ENCODE measurements at regions not wholly inside any gene's neighbourhood (a gene's known extent, or its start where the extent isn't known, plus 50 kb on each side); places are given as distances from the start of the nearest gene placed in this dataset.
A peak's percentile ranks its signal among the peaks of the same experiment; 100 is the strongest.
"Not testable (repeated sequence)": the region's sequence is repeated elsewhere in the genome, so short reads cannot be mapped to it uniquely, and the experiment has no call there.

DNA sequence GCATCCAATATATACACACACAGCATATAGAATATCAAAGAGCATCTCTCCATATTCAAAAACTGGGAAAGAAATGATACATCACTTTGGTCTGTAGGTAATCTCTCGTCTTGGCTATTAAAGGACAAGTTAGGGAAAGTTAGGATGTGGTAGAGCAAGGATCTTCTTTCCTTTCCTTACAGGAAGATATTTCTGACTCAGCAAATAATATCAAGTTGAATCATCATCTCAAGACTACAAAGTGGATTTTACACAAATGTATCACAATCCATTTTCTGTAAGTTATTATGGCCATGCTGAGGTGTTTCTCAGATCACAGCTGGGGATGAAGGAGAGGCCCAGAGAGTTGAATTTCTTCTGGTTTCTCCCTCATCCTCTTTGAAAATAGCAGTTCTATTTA lies 651.7 kb upstream of the CCNG1 start:
- Histone ChIP-seq H3K9me3 (ENCODE audit: control insufficient read depth, insufficient read depth, low read length) (peaks cover 2% of the 10 kb centered on the region), H3K27ac (ENCODE audit: low read depth, low read length) (no peak overlapping the region), H3K4me3 (ENCODE audit: low read depth, low read length) (no peak overlapping the region), H3K36me3 (ENCODE audit: control insufficient read depth, insufficient read depth, low read length) (no peaks in the 10 kb centered on the region), H3K27me3 (ENCODE audit: control insufficient read depth, insufficient read depth, low read length) (no peaks in the 10 kb centered on the region), H3K4me1 (ENCODE audit: control insufficient read depth, insufficient read depth, low read length) (no peaks in the 10 kb centered on the region)
- WGBS (ENCODE audit: insufficient coverage) = no CpG with 5 or more reads among the region's 1 CpG
- no peak for DNase-seq (ENCODE audit: low read depth in 4 of 6, low spot score in 6 of 6)

DNA sequence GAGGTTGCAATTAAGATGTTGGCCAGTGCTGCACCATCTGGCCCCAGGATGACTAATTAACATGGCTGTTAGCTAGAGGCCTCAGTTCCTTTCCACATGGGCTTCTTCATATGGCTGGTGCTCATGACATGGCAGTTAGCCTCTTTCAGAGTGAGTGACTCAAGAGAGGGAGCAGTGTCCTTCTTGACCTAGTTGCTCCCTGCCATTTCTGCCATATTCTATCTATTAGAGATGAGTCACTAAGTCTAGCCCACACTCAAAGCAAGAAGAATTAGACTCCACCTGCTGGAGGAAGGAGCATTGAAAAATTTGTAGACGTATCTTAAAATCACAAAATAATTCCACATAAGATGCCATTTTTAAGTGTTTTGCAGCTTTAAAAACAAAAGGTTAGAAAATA lies 651.2 kb upstream of the CCNG1 start:
- Histone ChIP-seq H3K27ac (ENCODE audit: low read depth, low read length) (no peak overlapping the region), H3K36me3 (ENCODE audit: control insufficient read depth, insufficient read depth, low read length) (no peaks in the 10 kb centered on the region), H3K27me3 (ENCODE audit: control insufficient read depth, insufficient read depth, low read length) (no peaks in the 10 kb centered on the region), H3K4me3 (ENCODE audit: low read depth, low read length) (no peak overlapping the region), H3K4me1 (ENCODE audit: control insufficient read depth, insufficient read depth, low read length) (no peaks in the 10 kb centered on the region), H3K9me3 (ENCODE audit: control insufficient read depth, insufficient read depth, low read length) (peaks cover 2% of the 10 kb centered on the region)
- DNase-seq (ENCODE audit: low read depth in 4 of 6, low spot score in 6 of 6) = no peak
- no CpG with 5 or more reads among the region's 1 CpG for WGBS (ENCODE audit: insufficient coverage)

DNA sequence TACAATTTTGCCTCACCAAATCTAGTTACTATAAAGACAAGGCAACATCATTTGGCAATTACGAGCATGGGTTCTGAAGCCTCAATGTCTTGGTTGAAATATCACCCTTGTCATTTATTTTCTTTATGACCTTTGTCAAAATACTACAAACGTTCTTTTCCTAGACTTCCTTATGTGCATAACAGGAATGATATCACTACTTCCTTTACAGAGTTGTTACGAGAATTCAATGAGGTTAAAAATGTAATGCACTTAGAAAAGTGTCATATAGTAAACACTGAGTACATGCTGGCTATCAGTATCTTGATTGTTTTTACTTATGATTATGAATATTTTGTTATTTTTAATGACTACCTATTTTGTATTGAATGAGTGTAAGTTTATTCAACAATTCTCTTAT lies 640.9 kb upstream of the CCNG1 start:
- Histone ChIP-seq H3K27ac (ENCODE audit: low read depth, low read length) (no peak overlapping the region), H3K36me3 (ENCODE audit: control insufficient read depth, insufficient read depth, low read length) (no peaks in the 10 kb centered on the region), H3K27me3 (ENCODE audit: control insufficient read depth, insufficient read depth, low read length) (no peaks in the 10 kb centered on the region), H3K9me3 (ENCODE audit: control insufficient read depth, insufficient read depth, low read length) (no peaks in the 10 kb centered on the region), H3K4me3 (ENCODE audit: low read depth, low read length) (no peak overlapping the region), H3K4me1 (ENCODE audit: control insufficient read depth, insufficient read depth, low read length) (no peaks in the 10 kb centered on the region)
- DNase-seq (ENCODE audit: low read depth in 4 of 6, low spot score in 6 of 6) = no peak
- WGBS (ENCODE audit: insufficient coverage) = no CpG with 5 or more reads among the region's 3 CpGs

DNA sequence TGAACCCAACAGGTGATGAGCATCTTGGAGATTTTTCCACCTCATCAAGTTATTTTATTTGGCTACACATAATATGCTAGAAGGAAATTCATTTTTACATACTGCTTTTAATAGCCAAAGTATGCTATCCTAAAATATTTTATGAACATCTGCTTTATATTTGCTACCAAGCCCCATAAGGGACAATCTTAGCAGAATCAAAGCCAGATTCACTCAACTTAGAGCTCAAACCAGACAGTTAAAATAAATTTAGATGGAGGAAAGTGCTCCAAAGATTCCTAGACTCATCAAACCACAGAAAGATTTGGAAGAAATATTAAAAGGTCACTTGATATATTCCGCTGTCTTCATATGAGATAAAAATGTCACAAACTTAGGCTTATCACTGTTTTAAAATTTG lies 637.1 kb upstream of the CCNG1 start:
- H3K36me3 ChIP-seq (ENCODE audit: control insufficient read depth, insufficient read depth, low read length) = no peaks in the 10 kb centered on the region
- DNase-seq (ENCODE audit: low read depth in 4 of 6, low spot score in 6 of 6) = no peak
- WGBS (ENCODE audit: insufficient coverage) = no CpG with 5 or more reads among the region's 1 CpG
- H3K9me3 ChIP-seq (ENCODE audit: control insufficient read depth, insufficient read depth, low read length) = no peaks in the 10 kb centered on the region
- H3K4me3 ChIP-seq (ENCODE audit: low read depth, low read length) = no peak overlapping the region
- H3K27ac ChIP-seq (ENCODE audit: low read depth, low read length) = no peak overlapping the region
- no peaks in the 10 kb centered on the region for H3K4me1 ChIP-seq (ENCODE audit: control insufficient read depth, insufficient read depth, low read length)
- no peaks in the 10 kb centered on the region for H3K27me3 ChIP-seq (ENCODE audit: control insufficient read depth, insufficient read depth, low read length)

DNA sequence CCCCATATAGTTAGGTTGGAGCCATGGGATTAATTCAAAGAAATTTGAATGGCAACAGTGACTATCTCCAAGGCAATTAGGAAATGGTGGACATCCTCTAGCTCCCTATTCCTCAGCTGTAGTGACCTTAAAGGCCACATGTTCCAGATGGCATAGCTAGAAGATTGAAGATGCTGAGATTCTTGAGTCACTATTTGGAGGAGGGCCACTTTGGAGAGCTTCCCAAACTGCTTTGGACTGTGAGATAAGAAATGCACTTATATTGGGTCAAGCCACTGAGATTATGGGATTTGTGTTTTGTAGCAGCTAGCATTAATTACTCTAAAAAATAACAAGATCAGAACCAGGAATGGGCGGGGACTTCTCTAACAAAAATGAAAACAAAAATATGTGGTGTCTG lies 636.2 kb upstream of the CCNG1 start:
- DNase-seq (ENCODE audit: low read depth in 4 of 6, low spot score in 6 of 6) = no peak
- no peaks in the 10 kb centered on the region for H3K36me3 ChIP-seq (ENCODE audit: control insufficient read depth, insufficient read depth, low read length)
- H3K27ac ChIP-seq (ENCODE audit: low read depth, low read length) = no peak overlapping the region
- WGBS (ENCODE audit: insufficient coverage) = no CpG with 5 or more reads among the region's 1 CpG
- no peaks in the 10 kb centered on the region for H3K9me3 ChIP-seq (ENCODE audit: control insufficient read depth, insufficient read depth, low read length)
- no peaks in the 10 kb centered on the region for H3K4me1 ChIP-seq (ENCODE audit: control insufficient read depth, insufficient read depth, low read length)
- H3K4me3 ChIP-seq (ENCODE audit: low read depth, low read length) = no peak overlapping the region
- H3K27me3 ChIP-seq (ENCODE audit: control insufficient read depth, insufficient read depth, low read length) = no peaks in the 10 kb centered on the region

DNA sequence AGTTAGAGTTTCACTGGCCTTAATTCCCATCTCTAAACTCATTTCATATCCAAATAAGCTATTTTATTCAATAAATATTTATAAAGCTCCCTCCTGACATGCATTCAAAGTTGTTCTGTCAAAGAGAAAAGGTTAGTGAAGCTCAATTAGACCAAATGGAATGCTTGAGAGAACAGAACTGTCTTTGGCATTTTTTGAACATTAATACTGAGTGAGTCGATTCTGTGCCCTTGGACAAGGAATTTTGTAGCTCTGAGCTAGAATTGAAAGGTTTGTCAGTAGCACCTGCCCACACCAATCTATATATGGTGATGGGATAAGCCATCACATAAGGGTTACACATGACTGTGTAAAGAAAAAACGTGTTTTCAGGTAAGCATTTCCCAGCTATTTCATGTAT lies 631.2 kb upstream of the CCNG1 start:
- no peak overlapping the region for H3K4me3 ChIP-seq (ENCODE audit: low read depth, low read length)
- H3K9me3 ChIP-seq (ENCODE audit: control insufficient read depth, insufficient read depth, low read length) = no peaks in the 10 kb centered on the region
- H3K27ac ChIP-seq (ENCODE audit: low read depth, low read length) = no peak overlapping the region
- H3K4me1 ChIP-seq (ENCODE audit: control insufficient read depth, insufficient read depth, low read length) = no peaks in the 10 kb centered on the region
- no peaks in the 10 kb centered on the region for H3K36me3 ChIP-seq (ENCODE audit: control insufficient read depth, insufficient read depth, low read length)
- 100% methylated on average over 1 of the region's 2 CpGs for WGBS (ENCODE audit: insufficient coverage)
- DNase-seq (ENCODE audit: low read depth in 4 of 6, low spot score in 6 of 6) = peak in 1 of 6 donors; percentile 4
- no peaks in the 10 kb centered on the region for H3K27me3 ChIP-seq (ENCODE audit: control insufficient read depth, insufficient read depth, low read length)

DNA sequence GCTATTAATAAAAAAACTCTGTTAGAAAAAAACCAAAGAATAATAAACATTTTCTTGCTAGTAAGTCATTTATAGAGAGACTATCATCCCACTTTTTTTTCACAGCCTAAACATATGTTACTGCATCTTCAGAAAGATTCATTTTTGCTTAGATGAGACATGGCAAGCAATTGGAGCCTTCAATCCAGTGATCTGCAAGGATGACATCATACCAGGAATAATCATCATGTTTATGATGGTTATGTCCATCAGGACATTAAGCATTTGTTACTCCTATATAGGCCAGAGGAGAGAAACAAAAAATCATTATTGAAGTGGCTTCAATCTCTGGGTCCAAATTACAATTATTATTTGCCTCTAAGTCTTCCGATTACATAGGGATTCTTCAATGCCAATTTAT lies 626.3 kb upstream of the CCNG1 start:
- no peaks in the 10 kb centered on the region for H3K36me3 ChIP-seq (ENCODE audit: control insufficient read depth, insufficient read depth, low read length)
- H3K4me1 ChIP-seq (ENCODE audit: control insufficient read depth, insufficient read depth, low read length) = no peaks in the 10 kb centered on the region
- no peaks in the 10 kb centered on the region for H3K27me3 ChIP-seq (ENCODE audit: control insufficient read depth, insufficient read depth, low read length)
- H3K9me3 ChIP-seq (ENCODE audit: control insufficient read depth, insufficient read depth, low read length) = no peaks in the 10 kb centered on the region
- no peak overlapping the region for H3K27ac ChIP-seq (ENCODE audit: low read depth, low read length)
- no CpG with 5 or more reads among the region's 1 CpG for WGBS (ENCODE audit: insufficient coverage)
- no peak for DNase-seq (ENCODE audit: low read depth in 4 of 6, low spot score in 6 of 6)
- H3K4me3 ChIP-seq (ENCODE audit: low read depth, low read length) = no peak overlapping the region

DNA sequence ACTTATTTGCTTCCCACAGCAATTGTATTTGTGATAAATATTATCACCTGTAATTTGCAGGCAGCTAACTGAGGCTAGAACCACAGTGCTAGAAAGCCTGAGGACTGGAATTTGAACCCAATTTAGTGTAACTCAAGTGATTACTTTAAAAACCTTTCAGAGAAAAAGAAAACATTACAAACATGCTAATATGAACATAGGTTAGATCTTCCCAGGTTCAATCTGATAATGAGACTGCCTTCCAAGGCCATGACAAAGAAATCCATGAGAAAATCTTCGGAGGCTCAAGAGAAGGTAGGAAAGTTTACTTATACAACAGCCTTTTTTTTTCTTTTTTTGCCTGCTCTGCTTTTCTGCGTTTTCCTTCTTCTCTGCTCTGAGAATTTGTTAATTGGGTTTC lies 620.6 kb upstream of the CCNG1 start:
- no peak overlapping the region for H3K4me3 ChIP-seq (ENCODE audit: low read depth, low read length)
- WGBS (ENCODE audit: insufficient coverage) = no CpG with 5 or more reads among the region's 2 CpGs
- no peaks in the 10 kb centered on the region for H3K27me3 ChIP-seq (ENCODE audit: control insufficient read depth, insufficient read depth, low read length)

DNA sequence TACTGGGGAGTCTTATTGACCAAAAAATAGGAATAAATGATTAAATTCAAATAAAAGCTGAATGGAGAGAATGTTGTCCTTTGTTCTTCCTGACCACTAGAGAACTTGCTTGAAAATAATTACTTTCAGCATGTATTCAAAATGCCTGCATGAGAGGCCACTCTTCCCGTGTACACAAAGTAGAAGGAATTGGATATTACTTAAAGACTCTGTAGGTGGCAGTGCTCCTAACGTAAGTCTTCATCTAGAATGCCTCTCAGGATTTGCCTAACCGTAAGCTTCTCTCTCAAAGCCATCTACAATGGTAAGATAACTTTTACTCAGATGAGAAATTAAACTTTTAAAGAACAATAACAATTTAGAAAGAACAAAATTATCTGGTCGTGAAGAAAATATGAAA lies 620.0 kb upstream of the CCNG1 start:
- WGBS (ENCODE audit: insufficient coverage) = no CpG with 5 or more reads among the region's 4 CpGs
- Histone ChIP-seq H3K4me3 (ENCODE audit: low read depth, low read length) (no peak overlapping the region), H3K36me3 (ENCODE audit: control insufficient read depth, insufficient read depth, low read length) (no peaks in the 10 kb centered on the region), H3K9me3 (ENCODE audit: control insufficient read depth, insufficient read depth, low read length) (no peaks in the 10 kb centered on the region), H3K4me1 (ENCODE audit: control insufficient read depth, insufficient read depth, low read length) (no peaks in the 10 kb centered on the region), H3K27ac (ENCODE audit: low read depth, low read length) (no peak overlapping the region), H3K27me3 (ENCODE audit: control insufficient read depth, insufficient read depth, low read length) (no peaks in the 10 kb centered on the region)
- peak in 1 of 6 donors; percentile 11 for DNase-seq (ENCODE audit: low read depth in 4 of 6, low spot score in 6 of 6)

More for the DNA sequence above, 620.6 kb upstream of the CCNG1 start:
- DNase-seq (ENCODE audit: low read depth in 4 of 6, low spot score in 6 of 6) = no peak
- H3K27ac ChIP-seq (ENCODE audit: low read depth, low read length) = no peak overlapping the region
- no peaks in the 10 kb centered on the region for H3K4me1 ChIP-seq (ENCODE audit: control insufficient read depth, insufficient read depth, low read length)
- H3K9me3 ChIP-seq (ENCODE audit: control insufficient read depth, insufficient read depth, low read length) = no peaks in the 10 kb centered on the region
- H3K36me3 ChIP-seq (ENCODE audit: control insufficient read depth, insufficient read depth, low read length) = no peaks in the 10 kb centered on the region

DNA sequence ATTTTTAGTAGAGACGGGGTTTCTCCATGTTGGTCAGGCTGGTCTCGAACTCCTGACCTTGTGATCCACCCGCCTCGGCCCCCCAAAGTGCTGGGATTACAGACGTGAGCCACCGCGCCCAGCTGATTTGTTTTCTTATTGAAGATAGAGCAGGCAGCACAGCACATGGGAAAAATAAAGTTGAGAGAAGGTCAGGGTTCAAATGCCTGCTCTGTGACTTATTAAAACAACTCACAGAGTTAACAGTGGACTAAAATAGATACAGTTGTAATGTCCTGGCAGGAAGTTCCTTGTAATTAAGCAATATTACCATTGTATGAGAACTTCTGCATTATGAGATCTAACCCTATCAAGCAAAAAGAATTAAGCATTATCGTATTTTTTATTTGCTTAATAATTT lies 615.7 kb upstream of the CCNG1 start:
- H3K4me1 ChIP-seq (ENCODE audit: control insufficient read depth, insufficient read depth, low read length); H3K27ac ChIP-seq (ENCODE audit: low read depth, low read length); DNase-seq (ENCODE audit: low read depth in 4 of 6, low spot score in 6 of 6); H3K36me3 ChIP-seq (ENCODE audit: control insufficient read depth, insufficient read depth, low read length); H3K27me3 ChIP-seq (ENCODE audit: control insufficient read depth, insufficient read depth, low read length); H3K9me3 ChIP-seq (ENCODE audit: control insufficient read depth, insufficient read depth, low read length); H3K4me3 ChIP-seq (ENCODE audit: low read depth, low read length): not testable (repeated sequence)
- WGBS (ENCODE audit: insufficient coverage) = 81% methylated on average over 4 of the region's 8 CpGs
